HG02970 (cell line): ENCODE measurements at regions not wholly inside any gene's neighbourhood (a gene's known extent, or its start where the extent isn't known, plus 50 kb on each side); places are given as distances from the start of the nearest gene placed in this dataset.
"Not testable (repeated sequence)": the region's sequence is repeated elsewhere in the genome, so short reads cannot be mapped to it uniquely, and the experiment has no call there.

Experiments used
- ATAC-seq: cut with Tn5 transposase; IDR thresholded peaks from one replicate; pipeline ENCODE4 v1.9.1; 2021; ENCODE audit warnings: mild to moderate bottlenecking, moderate library complexity, moderate number of reproducible peaks; ENCODE audit not compliant: unreplicated experiment, low FRiP score

DNA sequence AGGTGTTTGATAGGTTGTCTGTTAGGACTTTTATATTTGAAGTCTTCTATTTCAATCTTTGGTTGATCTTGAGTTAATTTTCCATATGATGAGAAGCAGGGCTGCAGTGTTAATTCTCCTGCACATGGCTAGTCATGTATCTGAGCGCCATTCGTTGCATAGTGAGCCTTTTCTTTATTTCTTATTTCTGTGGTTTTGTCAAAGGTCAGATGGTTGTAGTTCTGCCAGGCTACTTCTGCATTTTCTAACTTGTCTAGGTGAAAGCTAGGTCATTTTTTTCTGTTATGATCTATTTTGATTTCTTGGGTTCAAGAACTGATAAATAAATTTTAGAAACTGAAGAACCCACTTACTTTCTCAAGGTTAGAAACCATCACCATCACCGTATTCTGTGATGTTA, 56.7 kb downstream of the CCDC74A start:
- no peak for ATAC-seq

DNA sequence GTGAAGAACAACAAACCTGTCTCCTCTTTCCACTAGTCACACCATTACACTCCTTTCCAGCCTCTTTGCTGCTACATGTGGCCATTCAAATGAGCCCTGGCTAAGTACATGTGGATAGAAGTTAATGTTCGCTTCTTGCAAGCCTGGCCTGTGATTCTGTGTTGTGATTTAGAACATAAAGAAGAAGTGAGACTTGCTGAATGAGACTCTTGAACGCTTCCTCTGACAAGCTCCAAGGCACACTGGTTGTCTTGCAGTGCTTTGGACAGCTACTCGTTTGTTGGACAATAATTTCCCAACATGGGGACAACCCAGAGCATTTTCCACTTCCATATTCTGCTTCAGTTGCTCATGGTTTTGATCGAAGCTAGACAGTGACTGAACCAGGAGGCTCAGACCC, 57.3 kb downstream of the CCDC74A start:
- ATAC-seq, result peak; percentile 61

DNA sequence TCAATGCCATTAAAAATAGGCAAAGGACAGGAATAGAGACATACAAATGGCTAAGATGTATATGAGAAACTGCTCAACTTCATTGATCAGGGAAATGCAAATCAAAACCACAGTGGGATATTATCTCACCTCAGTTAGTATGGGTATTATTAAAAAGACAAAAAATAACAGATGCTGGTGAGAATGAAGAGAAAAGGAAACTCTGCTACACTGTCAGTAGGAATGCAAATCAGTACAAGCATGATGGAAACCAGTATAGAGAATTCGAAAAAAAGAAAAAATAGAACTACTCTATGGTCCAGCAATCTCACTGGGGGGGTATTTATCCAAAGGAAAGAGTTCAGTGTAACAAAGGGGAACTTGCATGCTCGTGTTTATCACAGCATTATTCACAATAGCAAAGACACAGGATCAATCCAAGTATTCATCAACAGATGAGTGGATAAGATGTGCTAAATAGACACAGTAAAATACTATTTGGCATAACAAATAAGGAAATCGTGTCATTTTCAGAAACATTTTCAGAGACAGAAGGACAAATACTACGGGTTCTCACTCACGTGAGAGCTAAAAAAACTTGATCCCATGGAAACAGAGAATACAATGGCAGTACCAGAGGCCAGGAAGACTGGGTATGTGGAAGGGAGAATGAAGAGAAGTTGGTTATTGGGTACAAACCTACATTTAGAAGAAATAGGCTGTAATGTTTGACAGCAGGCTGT, 60.6 kb downstream of the CCDC74A start:
- peak; percentile 58 for ATAC-seq

DNA sequence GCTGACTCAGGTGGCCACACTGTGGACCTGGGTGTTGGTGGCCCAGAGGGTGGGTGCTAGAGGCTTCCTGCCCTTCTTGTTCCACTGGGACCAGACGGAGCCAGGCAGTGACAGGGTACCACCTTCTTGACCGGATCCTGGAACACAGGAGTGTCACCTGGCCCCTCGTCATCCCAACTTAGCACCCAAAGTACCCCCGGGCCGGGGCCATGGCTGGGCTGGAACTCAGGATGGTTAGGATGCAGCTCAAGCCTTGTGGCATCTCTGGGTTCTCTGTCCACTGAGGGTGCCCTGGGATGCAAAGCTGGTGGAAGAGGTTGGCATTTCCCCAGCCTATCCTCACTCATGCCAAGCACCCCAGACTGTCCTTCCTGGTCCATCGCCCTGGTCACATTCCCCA, 61.4 kb downstream of the CCDC74A start:
- not testable (repeated sequence) for ATAC-seq

DNA sequence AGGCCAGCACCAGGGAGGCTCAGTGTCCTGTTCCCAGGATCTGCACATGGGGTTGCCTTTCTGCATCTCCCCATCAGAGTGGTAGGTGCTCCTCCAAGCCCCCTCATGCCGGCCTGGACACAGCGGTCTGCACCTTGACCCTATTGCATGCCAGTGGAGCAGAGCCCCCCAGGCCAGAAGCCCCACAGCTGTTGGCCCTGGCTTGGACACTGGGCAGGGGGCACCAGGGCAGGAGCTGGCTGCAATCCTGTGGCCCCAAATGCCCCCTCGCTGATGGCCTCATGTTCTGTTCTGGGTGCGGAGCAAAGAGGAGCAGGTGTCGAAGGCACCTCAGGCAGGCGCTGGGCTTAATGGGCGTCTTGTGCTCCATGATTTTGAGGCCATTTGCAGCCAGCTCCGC, 62.7 kb downstream of the CCDC74A start:
- no peak for ATAC-seq

DNA sequence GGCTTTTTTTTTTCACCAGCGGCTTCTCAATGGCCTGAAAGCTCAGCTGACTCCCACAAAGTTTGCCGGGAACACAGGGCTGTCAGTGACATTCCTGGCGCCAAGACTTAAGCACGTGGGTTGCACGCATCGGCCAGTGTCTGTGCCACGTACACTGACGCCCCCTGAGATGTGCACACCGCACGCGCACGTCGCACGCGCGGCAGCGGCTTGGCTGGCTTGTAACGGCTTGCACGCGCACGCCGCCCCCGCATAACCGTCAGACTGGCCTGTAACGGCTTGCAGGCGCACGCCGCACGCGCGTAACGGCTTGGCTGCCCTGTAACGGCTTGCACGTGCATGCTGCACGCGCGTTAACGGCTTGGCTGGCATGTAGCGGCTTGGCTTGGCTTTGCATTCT, 63.2 kb downstream of the CCDC74A start:
- no peak for ATAC-seq

DNA sequence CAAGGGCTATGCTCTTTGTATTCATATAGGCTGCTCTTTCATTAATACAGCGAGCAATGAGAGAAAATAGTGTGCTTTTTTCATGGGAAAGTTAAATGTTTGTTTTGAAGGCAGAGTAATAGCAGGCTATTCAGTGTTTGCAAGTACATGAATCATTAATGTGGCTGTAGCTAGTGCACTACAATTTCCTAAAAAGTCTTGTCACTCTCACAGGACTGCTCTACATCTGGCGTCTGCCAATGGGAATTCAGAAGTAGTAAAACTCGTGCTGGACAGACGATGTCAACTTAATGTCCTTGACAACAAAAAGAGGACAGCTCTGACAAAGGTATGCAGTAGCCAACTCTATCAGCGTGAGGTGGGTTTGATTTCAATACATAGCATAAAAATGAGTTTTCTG, 68.9 kb downstream of the CCDC74A start:
- not testable (repeated sequence) for ATAC-seq

DNA sequence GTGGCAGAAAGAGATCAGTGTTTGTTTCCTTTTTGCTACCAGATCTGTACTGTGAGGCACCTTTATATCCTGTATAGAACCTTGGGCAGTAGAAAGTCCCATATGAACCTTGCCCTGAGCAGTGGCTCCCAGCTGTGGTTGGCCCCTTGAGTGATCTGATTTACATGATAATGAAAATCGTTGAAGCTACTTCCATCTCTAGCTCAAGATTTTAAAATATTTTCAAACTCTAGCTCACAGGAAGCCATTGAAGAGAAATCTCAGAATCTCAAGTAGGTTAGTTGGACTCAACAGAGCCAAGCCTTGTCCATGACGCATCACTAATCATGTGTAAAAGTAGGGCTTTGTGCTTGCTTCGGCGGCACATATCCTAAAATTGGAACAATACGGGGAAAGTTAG, 74.8 kb downstream of the CCDC74A start:
- ATAC-seq, result not testable (repeated sequence)

DNA sequence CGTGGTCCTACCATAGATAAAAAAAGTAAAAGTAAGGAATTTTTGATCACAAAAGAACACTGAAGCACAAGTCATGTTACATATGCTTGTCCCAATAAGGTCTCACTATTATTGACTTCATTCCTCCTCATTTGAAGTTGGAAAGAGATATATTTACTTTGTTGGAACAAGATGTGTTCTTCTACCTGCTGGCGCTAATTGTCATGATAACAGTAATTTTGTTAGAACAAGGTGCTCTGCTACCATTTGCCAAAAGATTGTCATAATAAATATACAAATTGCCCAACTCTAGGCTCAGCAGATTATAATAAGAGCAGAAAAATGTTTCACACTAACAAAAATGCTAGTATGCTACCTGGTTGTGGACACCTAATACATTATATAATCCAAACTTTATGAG, 77.0 kb downstream of the CCDC74A start:
- not testable (repeated sequence) for ATAC-seq

DNA sequence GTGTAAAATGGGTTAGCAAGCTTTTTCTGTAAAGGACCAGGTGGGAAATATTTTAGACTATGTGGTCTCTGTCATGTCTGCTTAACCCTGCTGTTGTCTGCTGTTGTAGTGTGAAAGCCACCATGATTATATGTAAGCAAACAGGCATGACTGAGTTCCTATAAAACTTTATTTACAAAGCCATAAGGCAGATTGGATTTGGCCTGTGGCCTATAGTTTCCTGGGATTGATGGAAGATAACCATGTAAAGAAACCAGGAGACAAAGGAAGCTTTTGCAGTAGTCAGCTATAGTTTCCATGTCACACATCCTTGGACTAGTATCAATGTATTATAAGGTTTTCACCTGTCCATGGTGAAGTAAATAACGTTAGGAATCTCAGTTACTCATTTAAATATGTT, 78.7 kb downstream of the CCDC74A start:
- ATAC-seq, result not testable (repeated sequence)

DNA sequence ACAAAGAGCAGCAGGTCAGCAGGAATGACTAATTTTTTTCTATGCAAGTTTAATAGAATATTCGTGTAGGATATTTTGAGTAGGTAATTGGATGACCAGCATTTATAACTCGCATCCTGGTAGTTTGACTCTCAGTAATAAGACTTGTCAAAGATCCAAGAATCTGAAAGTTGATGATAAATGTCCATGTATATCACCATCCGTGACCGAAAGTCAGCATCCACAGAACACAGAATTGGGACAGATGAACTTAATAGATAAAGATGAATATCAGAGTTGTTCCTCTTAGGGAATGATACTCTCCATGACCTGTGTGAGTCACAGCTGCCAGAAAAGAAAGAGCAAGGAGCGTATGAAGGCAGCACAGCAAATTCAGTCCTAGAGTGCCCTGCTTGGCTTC, 79.4 kb downstream of the CCDC74A start:
- not testable (repeated sequence) for ATAC-seq

DNA sequence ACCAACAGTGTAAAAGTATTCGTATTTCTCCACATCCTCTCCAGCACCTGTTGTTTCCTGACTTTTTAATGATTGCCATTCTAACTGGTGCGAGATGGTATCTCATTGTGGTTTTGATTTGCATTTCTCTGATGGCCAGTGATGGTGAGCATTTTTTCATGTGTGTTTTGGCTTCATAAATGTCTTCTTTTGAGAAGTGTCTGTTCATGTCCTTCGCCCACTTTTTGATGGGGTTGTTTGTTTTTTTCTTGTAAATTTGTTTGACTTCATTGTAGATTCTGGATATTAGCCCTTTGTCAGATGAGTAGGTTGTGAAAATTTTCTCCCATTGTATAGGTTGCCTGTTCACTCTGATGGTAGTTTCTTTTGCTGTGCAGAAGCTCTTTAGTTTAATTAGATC, 86.9 kb downstream of the CCDC74A start:
- not testable (repeated sequence) for ATAC-seq

DNA sequence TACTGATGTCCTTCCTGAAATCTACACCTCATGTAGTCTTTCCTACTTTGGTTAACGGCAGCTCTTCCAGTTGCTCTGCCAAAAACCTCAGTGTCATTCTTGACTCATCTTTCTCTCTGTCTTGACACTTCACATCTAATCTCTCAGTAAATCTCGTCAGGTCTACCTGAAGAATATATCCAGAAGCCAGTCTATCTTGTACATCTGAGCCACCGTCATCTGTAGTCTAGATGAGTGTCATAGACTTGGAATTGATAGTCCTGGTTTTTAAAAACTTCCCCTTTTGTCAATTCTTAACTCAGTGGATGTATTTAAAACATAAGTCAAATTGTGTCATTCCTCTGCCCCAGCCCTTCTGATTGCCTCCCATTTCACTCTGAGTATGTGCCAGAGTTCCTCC, 90.6 kb downstream of the CCDC74A start:
- not testable (repeated sequence) for ATAC-seq

DNA sequence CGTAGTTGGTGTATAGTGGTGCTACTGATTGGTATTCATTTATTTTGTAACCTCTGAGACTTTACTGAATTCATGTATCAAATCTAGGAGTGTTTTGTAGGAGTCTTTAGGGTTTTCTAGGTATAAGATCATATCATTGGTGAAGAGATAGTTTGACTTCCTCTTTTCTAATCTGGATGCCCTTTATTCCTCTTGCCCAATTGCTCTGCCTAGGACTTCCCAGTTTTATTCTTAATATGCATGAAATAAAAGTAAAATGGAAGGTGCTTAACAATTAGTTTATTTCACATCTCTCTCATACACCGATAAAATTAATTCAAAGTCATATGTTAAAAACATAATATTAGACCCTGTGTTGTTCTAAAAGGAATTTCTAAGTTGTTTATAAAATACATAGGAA, 95.2 kb downstream of the CCDC74A start:
- not testable (repeated sequence) for ATAC-seq

DNA sequence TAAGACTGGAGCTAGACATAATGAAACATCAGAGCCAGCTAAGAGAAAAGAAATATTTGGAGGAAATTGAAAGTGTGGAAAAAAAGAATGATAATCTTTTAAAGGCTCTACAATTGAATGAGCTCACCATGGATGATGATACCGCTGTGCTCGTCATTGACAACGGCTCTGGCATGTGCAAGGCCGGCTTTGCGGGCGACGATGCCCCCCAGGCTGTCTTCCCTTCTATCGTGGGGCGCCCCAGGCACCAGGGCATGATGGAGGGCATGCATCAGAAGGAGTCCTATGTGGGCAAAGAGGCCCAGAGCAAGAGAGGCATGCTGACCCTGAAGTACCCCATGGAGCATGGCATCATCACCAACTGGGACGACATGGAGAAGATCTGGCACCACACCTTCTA, 98.3 kb downstream of the CCDC74A start:
- ATAC-seq, result not testable (repeated sequence)

DNA sequence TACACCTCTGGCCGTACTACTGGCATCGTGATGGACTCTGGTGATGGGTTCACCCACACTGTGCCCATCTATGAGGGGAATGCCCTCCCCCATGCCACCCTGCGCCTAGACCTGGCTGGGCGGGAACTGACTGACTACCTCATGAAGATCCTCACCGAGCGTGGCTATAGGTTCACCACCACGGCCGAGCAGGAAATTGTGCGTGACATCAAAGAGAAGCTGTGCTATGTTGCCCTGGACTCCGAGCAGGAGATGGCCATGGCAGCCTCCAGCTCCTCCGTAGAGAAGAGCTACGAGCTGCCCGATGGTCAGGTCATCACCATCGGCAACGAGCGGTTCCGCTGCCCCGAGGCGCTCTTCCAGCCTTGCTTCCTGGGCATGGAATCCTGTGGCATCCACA, 98.9 kb downstream of the CCDC74A start:
- ATAC-seq, result not testable (repeated sequence)

DNA sequence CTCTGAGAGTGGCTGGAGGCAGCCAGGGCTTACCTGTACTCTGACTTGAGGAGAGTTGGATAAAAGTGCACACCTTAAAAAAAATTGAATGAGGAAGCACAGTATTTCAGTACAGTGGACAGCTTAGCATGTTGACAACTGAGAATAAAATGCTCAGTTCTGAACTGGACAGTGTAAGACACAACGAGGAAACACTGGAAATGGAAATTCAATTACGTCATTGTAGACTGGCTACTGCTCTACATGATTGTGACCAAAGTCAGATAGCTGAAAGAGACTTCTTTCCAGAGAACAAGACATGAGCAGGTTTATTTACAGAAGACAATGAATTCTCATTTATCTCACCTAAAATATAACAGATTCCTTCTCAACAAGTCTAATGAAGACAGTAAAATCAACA, 100.1 kb downstream of the CCDC74A start:
- ATAC-seq, result not testable (repeated sequence)

DNA sequence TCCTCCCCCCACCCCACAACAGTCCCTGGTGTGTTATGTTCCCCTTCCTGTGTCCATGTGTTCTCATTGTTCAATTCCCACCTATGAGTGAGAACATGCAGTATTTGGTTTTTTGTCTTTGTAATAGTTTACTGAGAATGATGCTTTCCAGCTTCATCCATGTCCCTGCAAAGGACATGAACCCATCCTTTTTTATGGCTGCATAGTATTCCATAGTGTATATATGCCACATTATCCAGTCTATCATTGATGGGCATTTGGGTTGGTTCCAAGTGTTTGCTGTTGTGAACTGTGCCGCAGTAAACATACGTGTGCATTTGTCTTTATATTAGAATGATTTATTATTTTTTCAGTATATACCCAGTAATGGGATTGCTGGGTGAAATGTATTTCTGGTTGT, 104.0 kb downstream of the CCDC74A start:
- ATAC-seq, result not testable (repeated sequence)

DNA sequence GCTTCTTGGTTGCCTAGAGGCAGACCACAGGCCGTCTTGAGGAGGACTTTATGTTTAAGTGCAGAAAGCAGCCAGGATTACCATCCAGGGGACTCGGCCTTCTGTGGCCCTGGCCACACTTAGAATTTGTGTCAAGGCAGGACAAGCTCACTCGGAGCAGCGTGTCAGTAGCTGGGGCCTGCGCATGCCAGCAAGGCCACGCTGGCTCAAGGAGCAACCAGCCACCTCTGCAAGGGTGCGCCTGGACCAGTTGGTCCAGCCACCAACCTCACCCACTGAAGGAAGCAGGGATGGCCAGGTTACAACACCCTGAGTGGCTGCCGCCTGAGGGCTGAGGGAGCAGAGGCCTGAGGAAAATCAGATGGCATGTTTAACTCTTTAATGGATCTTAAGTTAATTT, 105.7 kb downstream of the CCDC74A start:
- not testable (repeated sequence) for ATAC-seq

DNA sequence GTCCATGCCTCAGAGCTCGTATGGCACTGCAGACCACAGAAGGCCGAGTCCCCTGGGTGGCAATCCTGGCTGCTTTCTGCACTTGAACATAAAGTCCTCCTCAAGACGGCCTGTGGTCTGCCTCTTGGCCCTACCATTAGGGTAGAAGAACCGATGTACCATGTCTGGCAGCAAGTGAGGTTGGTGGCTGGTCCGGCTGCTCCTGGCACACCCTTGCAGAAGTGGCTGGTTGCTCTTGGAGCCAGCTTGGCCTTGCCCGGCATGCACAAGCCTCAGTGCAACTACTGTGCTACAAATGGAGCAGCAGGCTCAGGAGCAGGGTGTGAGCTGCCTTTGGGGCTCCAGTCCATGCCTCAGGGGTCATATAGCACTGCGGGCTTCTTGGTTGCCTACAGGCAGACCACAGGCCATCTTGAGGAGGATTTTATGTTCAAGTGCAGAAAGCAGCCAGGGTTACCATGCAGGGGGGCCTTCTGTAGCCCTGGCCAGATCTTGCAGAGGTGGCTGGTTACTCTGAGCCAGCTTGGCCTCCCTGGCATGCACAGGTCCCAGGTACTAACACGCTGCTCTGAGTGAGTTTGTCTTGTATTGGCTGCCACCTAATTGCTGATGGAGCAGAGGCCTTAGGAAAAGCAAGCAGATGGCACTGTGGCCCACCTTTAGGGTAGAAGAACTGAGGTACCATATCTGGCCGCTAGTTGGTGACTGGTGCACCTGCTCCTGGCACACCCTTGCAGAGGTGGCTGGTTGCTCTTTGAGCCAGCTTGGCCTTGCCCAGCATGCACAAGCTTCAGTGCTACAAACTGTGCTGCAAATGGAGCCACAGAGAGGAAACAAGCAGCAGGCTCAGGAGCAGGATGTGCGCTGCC, 106.4 kb downstream of the CCDC74A start:
- not testable (repeated sequence) for ATAC-seq

DNA sequence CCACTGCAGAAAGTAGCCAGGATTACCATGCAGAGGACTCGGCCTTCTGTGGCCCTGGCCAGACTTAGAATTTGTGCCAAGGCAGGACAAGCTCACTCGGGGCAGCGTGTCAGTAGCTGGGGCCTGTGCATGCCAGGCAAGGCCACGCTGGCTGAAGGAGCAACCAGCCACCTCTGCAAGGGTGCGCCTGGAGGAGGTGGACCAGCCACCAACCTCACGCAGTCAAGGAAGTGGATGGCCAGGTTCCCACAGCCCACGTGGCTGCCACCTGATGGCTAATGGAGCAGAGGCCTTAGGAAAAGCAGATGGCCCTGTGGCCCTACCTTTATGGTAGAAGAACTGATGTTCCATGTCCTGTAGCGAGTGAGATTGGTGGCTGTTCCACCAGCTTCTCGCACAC, 107.9 kb downstream of the CCDC74A start:
- no peak for ATAC-seq
